Peyer's patch (tissue), 4 donors: ENCODE measurements at regions not wholly inside any gene's neighbourhood (a gene's known extent, or its start where the extent isn't known, plus 50 kb on each side); places are given as distances from the start of the nearest gene placed in this dataset.
"Not testable (repeated sequence)": the region's sequence is repeated elsewhere in the genome, so short reads cannot be mapped to it uniquely, and the experiment has no call there.

Source experiments
- DNase-seq, 3 donors: peaks; one replicate each; pipeline ENCODE4 v3.0.0-alpha.2; 2017 to 2019
- H3K27ac ChIP-seq, 4 donors: fragments of 200-600 bp; sonication (generic); one replicate each; pipeline ENCODE4 v1.5.1; 2016 to 2019
- H3K27me3 ChIP-seq, 2 donors: fragments of 200-600 bp; sonication (generic); one replicate each; pipeline ENCODE4 v1.5.1; 2019
- H3K36me3 ChIP-seq, 3 donors: fragments of 200-600 bp; sonication (generic); one replicate each; pipeline ENCODE4 v1.5.1; 2016 to 2019
- H3K4me1 ChIP-seq, 4 donors: fragments of 200-600 bp; sonication (generic); one replicate each; pipeline ENCODE4 v1.5.1; 2016 to 2019
- H3K4me3 ChIP-seq, 4 donors: fragments of 200-600 bp; sonication (generic); 1 replicate in 3 of 4; 2 replicates in 1 of 4; pipeline ENCODE4 v1.5.1; 2016 to 2019; ENCODE audit warnings: mild to moderate bottlenecking in 1 of 4
- H3K9me3 ChIP-seq, 4 donors: fragments of 200-600 bp; sonication (generic); one replicate each; pipeline ENCODE4 v1.5.1; 2016 to 2019; ENCODE audit warnings: mild to moderate bottlenecking in 1 of 4
- POLR2A ChIP-seq, 2 donors: fragments of 450-650 bp; IDR thresholded peaks; one replicate each; pipeline ENCODE4 v1.5.1; 2017; ENCODE audit warnings: antibody characterized with exemption in 2 of 2, mild to moderate bottlenecking in 2 of 2, moderate library complexity in 2 of 2
- TF ChIP-seq, protein P1 (sequence below), 6 experiments: fragments of 450-650 bp in 4 of 6; fragments of 200-600 bp in 2 of 6; sonication (generic) in 1 of 6; IDR thresholded peaks; one replicate each; pipeline ENCODE4 v1.5.1; 2017 to 2019; ENCODE audit warnings: antibody characterized with exemption in 6 of 6, mild to moderate bottlenecking in 3 of 6, moderate library complexity in 1 of 6

DNA sequence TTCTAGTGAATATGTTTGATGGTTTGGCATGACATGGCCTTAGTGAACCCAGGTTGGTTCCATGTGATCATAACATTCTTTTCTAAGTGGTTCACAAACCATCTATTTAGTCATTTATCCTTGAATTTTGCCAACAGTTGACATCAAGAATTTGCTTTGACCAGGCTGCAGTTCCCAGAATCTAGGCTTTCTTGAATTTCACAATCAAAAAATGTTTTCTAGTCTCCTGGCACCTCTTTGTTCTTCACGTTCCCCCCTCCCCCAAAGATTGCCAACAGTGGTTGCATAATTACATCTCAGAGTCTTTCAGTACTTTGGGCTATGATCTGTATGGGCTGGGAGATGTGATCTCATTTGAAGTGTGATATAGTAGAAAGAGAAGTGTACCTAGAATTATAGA is 124.0 kb downstream of the GATA6 start:
- Histone ChIP-seq H3K4me1 (no peaks in the 10 kb centered on the region), H3K27ac (no peak overlapping the region), H3K36me3 (no peaks in the 10 kb centered on the region), H3K9me3 (no peaks in the 10 kb centered on the region), H3K4me3 (no peak overlapping the region), H3K27me3 (no peaks in the 10 kb centered on the region)
- TF ChIP-seq POLR2A (IDR thresholded peaks at IDR 0.05) = no peak
- TF ChIP-seq, protein P1, sequence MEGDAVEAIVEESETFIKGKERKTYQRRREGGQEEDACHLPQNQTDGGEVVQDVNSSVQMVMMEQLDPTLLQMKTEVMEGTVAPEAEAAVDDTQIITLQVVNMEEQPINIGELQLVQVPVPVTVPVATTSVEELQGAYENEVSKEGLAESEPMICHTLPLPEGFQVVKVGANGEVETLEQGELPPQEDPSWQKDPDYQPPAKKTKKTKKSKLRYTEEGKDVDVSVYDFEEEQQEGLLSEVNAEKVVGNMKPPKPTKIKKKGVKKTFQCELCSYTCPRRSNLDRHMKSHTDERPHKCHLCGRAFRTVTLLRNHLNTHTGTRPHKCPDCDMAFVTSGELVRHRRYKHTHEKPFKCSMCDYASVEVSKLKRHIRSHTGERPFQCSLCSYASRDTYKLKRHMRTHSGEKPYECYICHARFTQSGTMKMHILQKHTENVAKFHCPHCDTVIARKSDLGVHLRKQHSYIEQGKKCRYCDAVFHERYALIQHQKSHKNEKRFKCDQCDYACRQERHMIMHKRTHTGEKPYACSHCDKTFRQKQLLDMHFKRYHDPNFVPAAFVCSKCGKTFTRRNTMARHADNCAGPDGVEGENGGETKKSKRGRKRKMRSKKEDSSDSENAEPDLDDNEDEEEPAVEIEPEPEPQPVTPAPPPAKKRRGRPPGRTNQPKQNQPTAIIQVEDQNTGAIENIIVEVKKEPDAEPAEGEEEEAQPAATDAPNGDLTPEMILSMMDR (IDR thresholded peaks at IDR 0.05) = no peak
- DNase-seq = no peak

DNA sequence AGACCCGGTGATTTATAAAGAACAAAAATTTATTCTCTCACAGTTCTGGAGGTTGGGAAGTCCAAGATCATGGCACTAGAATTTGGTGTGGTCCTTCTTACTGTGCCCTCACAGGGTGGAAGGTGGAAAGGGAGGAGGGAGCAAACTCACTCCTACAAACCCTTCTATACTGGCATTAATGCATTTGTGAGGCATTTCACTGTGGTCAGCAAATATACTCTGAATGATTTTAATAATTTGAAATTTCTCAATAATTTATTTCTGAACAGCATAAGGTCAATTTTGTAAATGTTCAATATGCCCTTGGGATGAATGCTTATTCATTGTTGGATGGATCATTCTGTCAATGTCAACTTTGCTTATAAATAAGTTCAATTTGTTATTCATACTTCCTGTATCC is 120.6 kb downstream of the GATA6 start:
- TF ChIP-seq POLR2A (IDR thresholded peaks at IDR 0.05) = no peak
- TF ChIP-seq, protein P1 (IDR thresholded peaks at IDR 0.05) = no peak
- Histone ChIP-seq H3K9me3 (no peaks in the 10 kb centered on the region), H3K27me3 (no peaks in the 10 kb centered on the region), H3K4me3 (no peak overlapping the region), H3K4me1 (peaks cover 0 to 14% (median 0%) of the 10 kb centered on the region in 4 donors), H3K36me3 (no peaks in the 10 kb centered on the region), H3K27ac (no peak overlapping the region)
- DNase-seq = no peak

DNA sequence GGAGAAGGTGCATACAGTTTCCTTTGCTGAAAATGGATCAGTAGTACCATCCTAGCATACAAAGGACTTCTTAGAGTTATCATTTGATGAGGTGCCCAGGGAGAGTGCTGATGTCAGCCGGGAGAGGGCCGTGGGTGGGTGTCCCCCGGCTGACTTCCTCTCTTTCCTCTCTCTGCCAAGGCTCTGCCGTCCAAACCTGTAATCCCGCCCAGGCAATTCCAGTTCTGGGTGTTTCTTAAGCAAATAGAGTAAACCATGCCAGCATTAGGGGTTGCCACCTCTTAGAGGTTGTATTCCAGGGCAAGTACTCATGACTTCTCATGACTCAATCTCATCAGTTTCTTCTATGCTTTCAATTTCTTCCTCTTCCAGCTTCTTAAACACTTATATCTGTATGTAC is 117.2 kb downstream of the GATA6 start:
- DNase-seq = peak in 2 of 3 donors; percentile 66 to 73
- no peaks in the 10 kb centered on the region for H3K36me3 ChIP-seq
- peak overlapping the region in 2 of 4 donors; percentile 18 to 22 for H3K27ac ChIP-seq
- no peak overlapping the region for H3K4me3 ChIP-seq
- H3K9me3 ChIP-seq = no peaks in the 10 kb centered on the region
- TF ChIP-seq, protein P1 (IDR thresholded peaks at IDR 0.05) = peak in 1 of 6 experiments; percentile 10
- TF ChIP-seq POLR2A (IDR thresholded peaks at IDR 0.05) = peak in 1 of 2 donors; percentile 21
- H3K27me3 ChIP-seq = no peaks in the 10 kb centered on the region
- H3K4me1 ChIP-seq = peaks cover 0 to 28% (median 0%) of the 10 kb centered on the region in 4 donors

DNA sequence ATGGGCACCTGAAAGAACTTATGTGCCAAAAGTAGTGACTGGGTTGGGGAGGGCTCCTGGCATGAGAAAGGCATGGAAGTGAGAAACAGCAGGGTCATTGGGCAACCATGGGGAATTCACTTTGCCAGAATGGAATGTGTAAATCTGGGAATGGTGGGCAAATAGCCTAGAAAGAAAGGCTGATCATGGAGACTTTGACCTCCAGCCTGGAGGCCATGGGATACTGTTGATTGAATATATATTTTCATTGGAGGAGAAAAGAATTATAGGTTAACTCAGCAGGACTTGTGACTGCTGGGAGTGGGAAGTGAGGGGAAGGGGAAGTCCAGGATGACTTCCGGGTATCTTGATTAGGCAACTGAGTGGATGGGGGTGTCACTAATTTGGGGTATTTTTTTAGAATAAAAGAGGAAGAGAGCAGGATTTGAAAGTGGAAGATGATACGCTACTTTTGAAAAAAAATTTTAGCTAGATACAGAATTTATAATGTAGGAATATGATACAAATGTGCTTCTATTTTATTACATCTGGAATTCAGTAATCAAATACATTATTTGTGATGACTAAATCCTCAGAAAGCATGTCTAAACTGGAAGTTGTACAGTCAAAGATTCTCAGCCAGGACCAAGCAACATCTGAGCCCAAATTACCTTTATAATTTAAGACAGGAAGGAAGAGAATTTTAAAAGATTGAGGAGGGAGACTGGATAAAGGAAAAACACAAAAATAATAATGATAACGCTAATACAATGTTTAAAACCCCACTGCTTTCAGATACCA is 116.2 kb downstream of the GATA6 start:
- no peak overlapping the region for H3K27ac ChIP-seq
- no peaks in the 10 kb centered on the region for H3K9me3 ChIP-seq
- DNase-seq = no peak
- H3K27me3 ChIP-seq = no peaks in the 10 kb centered on the region
- no peak overlapping the region for H3K4me3 ChIP-seq
- H3K36me3 ChIP-seq = no peaks in the 10 kb centered on the region
- peaks cover 0 to 28% (median 0%) of the 10 kb centered on the region in 4 donors for H3K4me1 ChIP-seq
- TF ChIP-seq, protein P1 (IDR thresholded peaks at IDR 0.05) = no peak
- no peak for TF ChIP-seq POLR2A (IDR thresholded peaks at IDR 0.05)

DNA sequence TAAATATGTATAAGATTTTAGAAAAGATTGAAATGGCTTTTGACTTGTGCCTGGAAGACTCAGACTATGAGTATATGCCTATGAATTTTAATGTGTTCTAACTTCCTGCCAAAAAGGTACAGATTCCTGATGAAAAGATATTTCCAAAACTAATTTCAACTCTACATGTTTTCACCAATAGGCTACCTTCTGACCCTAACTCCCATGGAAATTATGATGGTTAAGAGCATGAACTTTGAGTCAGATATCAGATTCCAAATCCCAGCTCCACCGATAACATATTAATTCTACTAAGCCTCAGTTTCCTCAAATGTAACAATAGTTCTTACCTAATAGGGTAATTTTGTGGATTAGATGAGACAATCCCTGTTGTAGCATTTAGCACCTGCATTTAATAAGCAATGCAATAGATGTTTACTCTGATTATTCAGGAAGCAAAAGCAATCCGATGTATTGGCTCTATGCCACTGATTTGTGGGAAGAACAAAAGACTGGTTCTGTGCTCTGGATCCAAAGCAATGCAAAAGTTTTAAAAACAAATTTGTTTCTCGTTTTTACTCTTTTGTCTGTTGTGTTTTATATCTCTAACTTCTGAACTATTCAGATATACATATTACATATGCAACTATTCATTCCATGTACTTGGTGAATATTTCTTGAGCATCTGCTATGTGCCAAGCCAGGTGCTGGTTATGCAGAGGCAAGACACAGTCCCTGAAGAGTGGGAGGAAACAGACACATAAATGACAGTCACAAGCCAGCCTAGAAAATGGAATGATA is 115.4 kb downstream of the GATA6 start:
- Histone ChIP-seq H3K27ac (no peak overlapping the region), H3K27me3 (no peaks in the 10 kb centered on the region), H3K36me3 (no peaks in the 10 kb centered on the region), H3K4me1 (peaks cover 0 to 28% (median 0%) of the 10 kb centered on the region in 4 donors), H3K9me3 (no peaks in the 10 kb centered on the region), H3K4me3 (no peak overlapping the region)
- no peak for DNase-seq
- TF ChIP-seq, protein P1 (IDR thresholded peaks at IDR 0.05) = no peak
- TF ChIP-seq POLR2A (IDR thresholded peaks at IDR 0.05) = no peak

DNA sequence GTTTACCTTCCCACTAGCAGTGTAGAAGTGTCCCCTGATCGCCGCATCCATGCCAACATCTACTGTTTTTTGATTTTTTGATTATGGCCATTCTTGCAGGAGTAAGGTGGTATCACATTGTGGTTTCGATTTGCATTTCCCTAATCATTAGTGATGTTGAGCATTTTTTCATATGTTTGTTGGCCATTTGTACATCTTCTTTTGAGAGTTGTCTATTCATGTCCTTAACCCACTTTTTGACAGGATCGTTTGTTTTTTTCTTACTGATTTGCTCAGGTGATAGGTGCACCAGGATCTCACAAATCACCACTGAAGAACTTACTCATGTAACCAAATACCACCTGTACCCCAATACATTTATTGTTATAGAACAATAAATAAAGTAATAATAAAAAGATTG is 114.5 kb downstream of the GATA6 start:
- not testable (repeated sequence) for DNase-seq, H3K4me3 ChIP-seq, H3K9me3 ChIP-seq, H3K36me3 ChIP-seq, H3K27ac ChIP-seq, H3K27me3 ChIP-seq
- peaks cover 0 to 28% (median 0%) of the 10 kb centered on the region in 4 donors for H3K4me1 ChIP-seq
